Brain microvascular endothelial cell (primary cell): ENCODE measurements at regions not wholly inside any gene's neighbourhood (a gene's known extent, or its start where the extent isn't known, plus 50 kb on each side); places are given as distances from the start of the nearest gene placed in this dataset.
A peak's percentile ranks its signal among the peaks of the same experiment; 100 is the strongest.
"Not testable (repeated sequence)": the region's sequence is repeated elsewhere in the genome, so short reads cannot be mapped to it uniquely, and the experiment has no call there.

Experiments used
- DNase-seq: peaks from one replicate; pipeline ENCODE4 v3.0.0-alpha.2; 2020
- H3K27ac ChIP-seq: fragments of 250-450 bp; sonication (Bioruptor Pico); 2 replicates; pipeline ENCODE4 v1.5.1; 2020; ENCODE audit warnings: mild to moderate bottlenecking, moderate library complexity
- H3K27me3 ChIP-seq: fragments of 250-450 bp; sonication (Bioruptor Pico); replicated peaks from 2 replicates; pipeline ENCODE4 v1.5.1; 2020; ENCODE audit warnings: mild to moderate bottlenecking
- H3K36me3 ChIP-seq: fragments of 250-450 bp; sonication (Bioruptor Pico); replicated peaks from 2 replicates; pipeline ENCODE4 v1.5.1; 2020; ENCODE audit warnings: mild to moderate bottlenecking
- H3K4me3 ChIP-seq: 2 replicates; pipeline ENCODE4 v1.5.1; 2011; ENCODE audit warnings: low read depth, mild to moderate bottlenecking, control low read depth, low read length, moderate library complexity
- CTCF ChIP-seq: IDR thresholded peaks from 2 replicates; pipeline ENCODE4 v1.5.1; 2011; ENCODE audit warnings: low read depth, mild to moderate bottlenecking, moderate library complexity, low read length, control low read depth, inconsistent platforms; ENCODE audit errors: missing control alignments
- in situ Hi-C: cut with HindIII; loops from 2 replicates; pipeline ENCODE4 v1.10.0; 2017; ENCODE audit warnings: low sequenced_read_pairs, low pct_ligation_motif_present

GRCh38 chr7:91750091-91750490 lies 130.4 kb downstream of the MTERF1 start:
- no peaks in the 10 kb centered on the region for H3K27me3 ChIP-seq
- no peak for DNase-seq
- H3K4me3 ChIP-seq, result no peak overlapping the region
- TF ChIP-seq CTCF, result no peak
- no peaks in the 10 kb centered on the region for H3K36me3 ChIP-seq
- H3K27ac ChIP-seq, result no peak overlapping the region
- in situ Hi-C loops, result no loop called here

GRCh38 chr7:91752102-91752501 lies 128.4 kb downstream of the MTERF1 start:
- Histone ChIP-seq H3K27ac (no peak overlapping the region), H3K36me3 (no peaks in the 10 kb centered on the region), H3K27me3 (no peaks in the 10 kb centered on the region), H3K4me3 (no peak overlapping the region)
- in situ Hi-C loops, result no loop called here
- DNase-seq, result no peak
- no peak for TF ChIP-seq CTCF

- H3K36me3 ChIP-seq, H3K27me3 ChIP-seq, H3K4me3 ChIP-seq, H3K27ac ChIP-seq, in situ Hi-C loops, DNase-seq: not testable (repeated sequence)
These were observed 126.2 kb downstream of the MTERF1 start for GRCh38 chr7:91754280-91754679.

GRCh38 chr7:91755121-91755520 lies 125.4 kb downstream of the MTERF1 start:
- H3K27me3 ChIP-seq, in situ Hi-C loops, H3K27ac ChIP-seq, H3K36me3 ChIP-seq, DNase-seq, H3K4me3 ChIP-seq: not testable (repeated sequence)

GRCh38 chr7:91759205-91759863 lies 121.2 kb downstream of the MTERF1 start:
- Histone ChIP-seq H3K27ac (no peak overlapping the region), H3K4me3 (no peak overlapping the region), H3K36me3 (no peaks in the 10 kb centered on the region), H3K27me3 (no peaks in the 10 kb centered on the region)
- in situ Hi-C loops, result no loop called here
- TF ChIP-seq CTCF, result no peak
- DNase-seq, result peak; percentile 85

- no peak for TF ChIP-seq CTCF
- Histone ChIP-seq H3K36me3 (no peaks in the 10 kb centered on the region), H3K27me3 (no peaks in the 10 kb centered on the region), H3K4me3 (no peak overlapping the region), H3K27ac (no peak overlapping the region)
- DNase-seq, result no peak
- in situ Hi-C loops, result no loop called here
These were observed 112.7 kb downstream of the MTERF1 start for GRCh38 chr7:91767820-91768219.

- no peak for TF ChIP-seq CTCF
- in situ Hi-C loops, result no loop called here
These were observed 109.1 kb downstream of the MTERF1 start for GRCh38 chr7:91771394-91771793.

More at GRCh38 chr7:91771394-91771793, 109.1 kb downstream of the MTERF1 start:
- no peaks in the 10 kb centered on the region for H3K36me3 ChIP-seq
- no peak overlapping the region for H3K4me3 ChIP-seq
- no peaks in the 10 kb centered on the region for H3K27me3 ChIP-seq
- H3K27ac ChIP-seq, result no peak overlapping the region
- DNase-seq, result no peak
